ENCODE measurements at regions not wholly inside any gene's neighbourhood (a gene's known extent, or its start where the extent isn't known, plus 50 kb on each side); places are given as distances from the start of the nearest gene placed in this dataset.
"Not testable (repeated sequence)": the region's sequence is repeated elsewhere in the genome, so short reads cannot be mapped to it uniquely, and the experiment has no call there.

DNA sequence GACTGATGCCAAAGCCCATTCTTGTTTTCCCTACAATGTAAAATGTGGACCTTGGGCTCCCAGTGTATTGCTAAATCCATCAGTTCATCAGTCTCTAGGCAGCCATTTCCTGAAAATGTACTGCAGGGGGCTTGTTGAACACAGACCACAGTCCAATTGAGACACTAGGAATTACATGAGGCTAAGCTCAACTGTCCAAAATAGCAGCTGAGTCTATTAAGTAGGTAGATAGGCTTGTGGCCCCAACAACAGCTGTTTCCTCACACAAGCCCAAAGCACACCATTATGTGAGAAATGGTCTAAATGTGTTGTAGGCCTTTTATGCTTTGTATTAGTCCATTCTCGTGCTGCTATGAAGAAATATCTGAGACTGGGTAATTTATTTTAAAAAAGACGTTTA is 60.0 kb upstream of the PAK3 start:
- H3K9me3 ChIP-seq (ENCODE audit: insufficient read depth, low read length) = no peaks in the 10 kb centered on the region
- H3K36me3 ChIP-seq (ENCODE audit: low read length) = no peaks in the 10 kb centered on the region
- no peak overlapping the region for H2AFZ ChIP-seq (ENCODE audit: low read depth, low read length, severe bottlenecking)
- H3K4me2 ChIP-seq (ENCODE audit: low read depth, low read length, poor library complexity, severe bottlenecking) = no peak overlapping the region
- H3K9me2 ChIP-seq (replicated peaks; ENCODE audit: insufficient read depth, low read length) = no peaks in the 10 kb centered on the region
- no peak overlapping the region for H3K9ac ChIP-seq (ENCODE audit: low read length)
- H3K4me3 ChIP-seq (ENCODE audit: insufficient read depth, low read length, poor library complexity, severe bottlenecking) = no peak overlapping the region
- no peak for TF ChIP-seq EZH2phosphoT487 (conservative IDR thresholded peaks at IDR 0.05; ENCODE audit: low read length)
- TF ChIP-seq, protein P1, sequence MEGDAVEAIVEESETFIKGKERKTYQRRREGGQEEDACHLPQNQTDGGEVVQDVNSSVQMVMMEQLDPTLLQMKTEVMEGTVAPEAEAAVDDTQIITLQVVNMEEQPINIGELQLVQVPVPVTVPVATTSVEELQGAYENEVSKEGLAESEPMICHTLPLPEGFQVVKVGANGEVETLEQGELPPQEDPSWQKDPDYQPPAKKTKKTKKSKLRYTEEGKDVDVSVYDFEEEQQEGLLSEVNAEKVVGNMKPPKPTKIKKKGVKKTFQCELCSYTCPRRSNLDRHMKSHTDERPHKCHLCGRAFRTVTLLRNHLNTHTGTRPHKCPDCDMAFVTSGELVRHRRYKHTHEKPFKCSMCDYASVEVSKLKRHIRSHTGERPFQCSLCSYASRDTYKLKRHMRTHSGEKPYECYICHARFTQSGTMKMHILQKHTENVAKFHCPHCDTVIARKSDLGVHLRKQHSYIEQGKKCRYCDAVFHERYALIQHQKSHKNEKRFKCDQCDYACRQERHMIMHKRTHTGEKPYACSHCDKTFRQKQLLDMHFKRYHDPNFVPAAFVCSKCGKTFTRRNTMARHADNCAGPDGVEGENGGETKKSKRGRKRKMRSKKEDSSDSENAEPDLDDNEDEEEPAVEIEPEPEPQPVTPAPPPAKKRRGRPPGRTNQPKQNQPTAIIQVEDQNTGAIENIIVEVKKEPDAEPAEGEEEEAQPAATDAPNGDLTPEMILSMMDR (IDR thresholded peaks at IDR 0.05; ENCODE audit: insufficient read depth, low read length, poor library complexity, severe bottlenecking) = no peak
- no peaks in the 10 kb centered on the region for H3K79me2 ChIP-seq (ENCODE audit: insufficient read depth, low read length)
- H3F3A ChIP-seq (ENCODE audit: insufficient read depth) = no peaks in the 10 kb centered on the region
- no peaks in the 10 kb centered on the region for H4K20me1 ChIP-seq (ENCODE audit: low read depth, low read length)
- H3K27ac ChIP-seq (ENCODE audit: low read depth, low read length) = no peak overlapping the region
- H3K27me3 ChIP-seq (ENCODE audit: low read length) = no peaks in the 10 kb centered on the region

DNA sequence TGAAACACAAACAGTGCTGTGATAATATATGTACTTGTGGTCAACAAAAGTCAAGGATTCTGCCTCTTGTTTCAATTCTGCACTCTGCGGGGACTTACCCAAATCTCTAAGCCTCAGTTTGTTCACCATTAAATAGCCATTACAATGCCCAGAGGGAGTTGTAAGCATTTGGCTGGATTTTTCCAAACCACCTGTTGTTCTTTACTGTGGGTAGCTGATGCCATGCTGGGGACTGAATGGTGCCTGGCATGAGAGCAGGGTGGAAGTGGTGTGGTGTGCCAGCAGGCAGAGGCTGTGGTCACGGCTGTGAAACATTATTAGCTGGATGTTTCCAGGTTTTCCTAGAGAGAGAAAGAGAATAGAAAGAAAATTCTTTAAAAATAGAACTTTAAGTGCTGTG is 60.7 kb upstream of the PAK3 start:
- no peak for TF ChIP-seq EZH2phosphoT487 (conservative IDR thresholded peaks at IDR 0.05; ENCODE audit: low read length)
- TF ChIP-seq, protein P1 (IDR thresholded peaks at IDR 0.05; ENCODE audit: insufficient read depth, low read length, poor library complexity, severe bottlenecking) = no peak
- Histone ChIP-seq H4K20me1 (ENCODE audit: low read depth, low read length) (no peaks in the 10 kb centered on the region), H3K36me3 (ENCODE audit: low read length) (no peaks in the 10 kb centered on the region), H3K4me3 (ENCODE audit: insufficient read depth, low read length, poor library complexity, severe bottlenecking) (no peak overlapping the region), H3K27me3 (ENCODE audit: low read length) (no peaks in the 10 kb centered on the region), H3K9ac (ENCODE audit: low read length) (no peak overlapping the region), H3K27ac (ENCODE audit: low read depth, low read length) (no peak overlapping the region), H3K4me2 (ENCODE audit: low read depth, low read length, poor library complexity, severe bottlenecking) (no peak overlapping the region), H3K9me2 (replicated peaks; ENCODE audit: insufficient read depth, low read length) (no peaks in the 10 kb centered on the region), H3K9me3 (ENCODE audit: insufficient read depth, low read length) (no peaks in the 10 kb centered on the region), H2AFZ (ENCODE audit: low read depth, low read length, severe bottlenecking) (no peak overlapping the region), H3K79me2 (ENCODE audit: insufficient read depth, low read length) (no peaks in the 10 kb centered on the region), H3F3A (ENCODE audit: insufficient read depth) (no peaks in the 10 kb centered on the region)

DNA sequence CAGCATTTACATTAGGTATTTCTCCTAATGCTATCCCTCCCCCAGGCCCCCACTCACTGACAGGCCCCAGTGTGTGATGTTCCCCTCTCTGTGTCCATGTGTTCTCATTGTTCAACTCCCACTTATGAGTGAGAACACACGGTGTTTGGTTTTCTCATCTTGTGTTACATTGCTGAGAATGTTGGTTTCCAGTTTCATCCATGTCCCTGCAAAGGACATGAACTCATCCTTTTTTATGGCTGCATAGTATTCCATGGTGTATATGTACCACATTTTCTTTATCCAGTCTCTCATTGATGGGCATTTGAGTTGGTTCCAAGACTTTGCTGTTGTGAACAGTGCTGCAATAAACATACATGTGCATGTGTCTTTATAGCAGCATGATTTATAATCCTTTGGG is 73.0 kb upstream of the PAK3 start:
- H2AFZ ChIP-seq (ENCODE audit: low read depth, low read length, severe bottlenecking); H3K4me3 ChIP-seq (ENCODE audit: insufficient read depth, low read length, poor library complexity, severe bottlenecking); H3K36me3 ChIP-seq (ENCODE audit: low read length); H3K4me2 ChIP-seq (ENCODE audit: low read depth, low read length, poor library complexity, severe bottlenecking); H3K79me2 ChIP-seq (ENCODE audit: insufficient read depth, low read length); H3K27ac ChIP-seq (ENCODE audit: low read depth, low read length); H3K27me3 ChIP-seq (ENCODE audit: low read length); H4K20me1 ChIP-seq (ENCODE audit: low read depth, low read length); H3K9me2 ChIP-seq (replicated peaks; ENCODE audit: insufficient read depth, low read length); H3K9ac ChIP-seq (ENCODE audit: low read length); H3K9me3 ChIP-seq (ENCODE audit: insufficient read depth, low read length); H3F3A ChIP-seq (ENCODE audit: insufficient read depth): not testable (repeated sequence)

DNA sequence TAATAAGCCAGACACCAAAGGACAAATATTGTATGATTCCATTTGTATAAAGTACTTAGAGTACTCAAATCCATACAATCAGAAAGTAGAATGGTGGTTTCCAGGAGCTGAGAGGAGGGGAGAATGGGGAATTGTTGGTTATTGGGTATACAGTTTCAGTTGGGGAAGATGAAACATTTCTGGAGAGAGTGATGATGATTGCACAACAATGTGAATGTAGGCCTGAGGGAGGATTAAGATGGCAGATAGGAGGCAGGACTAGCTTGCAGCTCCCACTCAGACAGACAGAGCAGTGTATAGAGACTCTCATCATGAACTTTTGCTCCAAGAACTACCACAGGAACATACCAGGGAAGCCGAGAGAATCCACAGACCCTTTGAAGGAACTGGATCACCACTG is 75.7 kb upstream of the PAK3 start:
- H3K4me3 ChIP-seq (ENCODE audit: insufficient read depth, low read length, poor library complexity, severe bottlenecking) = no peak overlapping the region
- no peaks in the 10 kb centered on the region for H3K9me3 ChIP-seq (ENCODE audit: insufficient read depth, low read length)
- H3K27me3 ChIP-seq (ENCODE audit: low read length) = no peaks in the 10 kb centered on the region
- H4K20me1 ChIP-seq (ENCODE audit: low read depth, low read length) = no peaks in the 10 kb centered on the region
- H3K36me3 ChIP-seq (ENCODE audit: low read length) = no peaks in the 10 kb centered on the region
- no peak overlapping the region for H3K9ac ChIP-seq (ENCODE audit: low read length)
- no peak overlapping the region for H3K4me2 ChIP-seq (ENCODE audit: low read depth, low read length, poor library complexity, severe bottlenecking)
- no peaks in the 10 kb centered on the region for H3K79me2 ChIP-seq (ENCODE audit: insufficient read depth, low read length)
- H2AFZ ChIP-seq (ENCODE audit: low read depth, low read length, severe bottlenecking) = no peak overlapping the region
- no peaks in the 10 kb centered on the region for H3F3A ChIP-seq (ENCODE audit: insufficient read depth)
- TF ChIP-seq EZH2phosphoT487 (conservative IDR thresholded peaks at IDR 0.05; ENCODE audit: low read length) = no peak
- TF ChIP-seq, protein P1 (IDR thresholded peaks at IDR 0.05; ENCODE audit: insufficient read depth, low read length, poor library complexity, severe bottlenecking) = no peak
- no peak overlapping the region for H3K27ac ChIP-seq (ENCODE audit: low read depth, low read length)
- H3K9me2 ChIP-seq (replicated peaks; ENCODE audit: insufficient read depth, low read length) = no peaks in the 10 kb centered on the region
